Neutrophil (primary cell): ENCODE measurements at regions not wholly inside any gene's neighbourhood (a gene's known extent, or its start where the extent isn't known, plus 50 kb on each side); places are given as distances from the start of the nearest gene placed in this dataset.

Source experiments
- H3K27ac ChIP-seq: fragments of 200-600 bp; sonication (generic); 2 replicates; pipeline ENCODE4 v1.5.1; 2016; ENCODE audit warnings: mild to moderate bottlenecking, moderate library complexity
- H3K27me3 ChIP-seq: fragments of 200-600 bp; sonication (generic); 2 replicates; pipeline ENCODE4 v1.6.0; 2016; ENCODE audit warnings: mild to moderate bottlenecking
- H3K36me3 ChIP-seq: fragments of 200-600 bp; sonication (generic); 2 replicates; pipeline ENCODE4 v1.5.1; 2017
- H3K4me1 ChIP-seq, 2 experiments: fragments of 200-600 bp in 1 of 2; sonication (generic) in 1 of 2; 1 replicate in 1 of 2; 2 replicates in 1 of 2; pipeline versions ENCODE4 v1.5.1 to v1.6.1; 2013 to 2016; ENCODE audit warnings: low read depth in 1 of 2, low read length in 1 of 2, mild to moderate bottlenecking in 1 of 2, moderate library complexity in 1 of 2; ENCODE audit not compliant: control insufficient read depth in 1 of 2, insufficient read depth in 1 of 2
- H3K4me3 ChIP-seq, 2 experiments: fragments of 200-600 bp in 1 of 2; sonication (generic) in 1 of 2; 1 replicate in 1 of 2; 2 replicates in 1 of 2; pipeline ENCODE4 v1.5.1; 2013 to 2016; ENCODE audit warnings: low read depth in 1 of 2, low read length in 1 of 2, mild to moderate bottlenecking in 1 of 2, moderate library complexity in 1 of 2
- H3K9me3 ChIP-seq: fragments of 200-600 bp; sonication (generic); 2 replicates; pipeline ENCODE4 v1.5.1; 2016
- TF ChIP-seq, protein P1 (sequence below): fragments of 200-600 bp; sonication (generic); IDR thresholded peaks from 2 replicates; pipeline ENCODE4 v1.5.1; 2016; ENCODE audit warnings: antibody characterized with exemption

DNA sequence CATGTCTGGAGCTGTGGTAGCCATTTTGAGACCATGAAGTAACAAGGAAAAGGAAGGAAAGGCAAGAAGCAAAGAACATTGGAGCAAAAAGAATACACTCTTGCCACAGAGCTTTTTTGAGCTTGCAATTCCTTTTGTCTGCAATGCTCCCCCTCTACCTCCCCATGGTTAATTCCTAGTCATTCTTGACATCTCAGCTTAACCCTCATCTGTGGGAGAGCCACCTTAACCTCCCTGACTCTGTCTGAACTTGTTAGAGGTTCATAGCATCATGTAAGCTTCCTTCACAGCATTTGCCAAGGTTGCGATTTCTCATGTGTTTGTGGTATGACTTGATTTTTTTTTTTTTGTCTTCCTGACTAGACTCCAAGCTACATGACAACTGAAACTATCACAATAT lies 564.1 kb upstream of the PLXNA2 start:
- Histone ChIP-seq H3K4me3 (no peak overlapping the region), H3K36me3 (no peaks in the 10 kb centered on the region), H3K9me3 (no peaks in the 10 kb centered on the region), H3K27me3 (no peaks in the 10 kb centered on the region), H3K27ac (no peak overlapping the region), H3K4me1 (no peaks in the 10 kb centered on the region)
- TF ChIP-seq, protein P1, sequence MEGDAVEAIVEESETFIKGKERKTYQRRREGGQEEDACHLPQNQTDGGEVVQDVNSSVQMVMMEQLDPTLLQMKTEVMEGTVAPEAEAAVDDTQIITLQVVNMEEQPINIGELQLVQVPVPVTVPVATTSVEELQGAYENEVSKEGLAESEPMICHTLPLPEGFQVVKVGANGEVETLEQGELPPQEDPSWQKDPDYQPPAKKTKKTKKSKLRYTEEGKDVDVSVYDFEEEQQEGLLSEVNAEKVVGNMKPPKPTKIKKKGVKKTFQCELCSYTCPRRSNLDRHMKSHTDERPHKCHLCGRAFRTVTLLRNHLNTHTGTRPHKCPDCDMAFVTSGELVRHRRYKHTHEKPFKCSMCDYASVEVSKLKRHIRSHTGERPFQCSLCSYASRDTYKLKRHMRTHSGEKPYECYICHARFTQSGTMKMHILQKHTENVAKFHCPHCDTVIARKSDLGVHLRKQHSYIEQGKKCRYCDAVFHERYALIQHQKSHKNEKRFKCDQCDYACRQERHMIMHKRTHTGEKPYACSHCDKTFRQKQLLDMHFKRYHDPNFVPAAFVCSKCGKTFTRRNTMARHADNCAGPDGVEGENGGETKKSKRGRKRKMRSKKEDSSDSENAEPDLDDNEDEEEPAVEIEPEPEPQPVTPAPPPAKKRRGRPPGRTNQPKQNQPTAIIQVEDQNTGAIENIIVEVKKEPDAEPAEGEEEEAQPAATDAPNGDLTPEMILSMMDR = no peak

DNA sequence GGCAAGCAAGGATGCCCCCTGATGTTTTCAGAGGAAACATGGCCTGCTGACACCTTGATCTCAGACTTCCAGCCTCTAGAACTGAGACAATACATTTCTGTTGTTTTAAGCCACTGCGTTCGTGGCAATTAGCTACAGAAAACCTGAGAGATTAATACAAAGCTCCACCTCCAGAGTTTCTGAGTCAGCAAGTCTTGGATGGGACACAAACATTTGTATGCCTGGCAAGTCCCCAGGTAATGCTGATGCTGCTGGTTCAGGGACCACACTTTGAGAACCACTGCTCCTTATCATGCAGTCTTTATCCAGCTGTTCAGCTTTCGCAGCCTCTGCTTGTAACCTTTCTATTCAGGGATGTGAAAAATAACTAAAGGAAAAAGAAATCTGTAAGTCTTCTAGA lies 565.7 kb upstream of the PLXNA2 start:
- Histone ChIP-seq H3K4me3 (no peak overlapping the region), H3K4me1 (no peaks in the 10 kb centered on the region), H3K27ac (no peak overlapping the region), H3K36me3 (no peaks in the 10 kb centered on the region), H3K27me3 (no peaks in the 10 kb centered on the region), H3K9me3 (no peaks in the 10 kb centered on the region)
- TF ChIP-seq, protein P1 = no peak

DNA sequence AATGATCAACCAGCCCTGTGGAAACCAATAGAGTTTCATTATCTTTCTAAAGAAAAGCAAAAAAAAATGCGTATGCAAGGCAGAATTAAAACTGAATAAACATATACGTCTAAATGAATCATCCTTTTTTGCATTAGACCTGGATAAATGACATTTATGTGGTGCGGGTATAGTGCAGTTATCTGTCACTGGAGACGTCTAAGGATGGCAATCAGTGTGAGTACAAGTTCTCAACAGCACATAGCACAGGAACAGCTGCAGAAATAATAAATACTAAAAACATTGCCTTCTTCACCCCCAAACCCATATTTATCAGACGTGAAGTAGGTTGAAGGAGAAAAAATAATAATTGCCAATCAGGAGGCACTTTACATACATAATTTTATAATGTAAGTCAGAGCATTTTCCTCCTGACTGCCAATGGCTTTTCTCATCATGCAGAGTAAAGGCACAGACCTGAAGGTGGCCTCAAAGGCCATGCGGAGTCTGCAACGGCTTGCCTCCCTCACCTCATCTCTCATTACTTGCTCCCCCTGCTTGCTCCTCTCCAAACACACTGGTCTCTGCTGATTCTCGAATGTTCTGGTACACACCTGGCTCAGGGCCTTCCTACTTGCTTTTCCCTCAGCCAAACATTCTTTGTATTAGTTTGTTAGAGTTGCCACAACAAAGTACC lies 574.7 kb upstream of the PLXNA2 start:
- Histone ChIP-seq H3K27ac (no peak overlapping the region), H3K4me3 (no peak overlapping the region), H3K4me1 (no peaks in the 10 kb centered on the region), H3K36me3 (no peaks in the 10 kb centered on the region), H3K9me3 (no peaks in the 10 kb centered on the region), H3K27me3 (no peaks in the 10 kb centered on the region)
- TF ChIP-seq, protein P1 = no peak

DNA sequence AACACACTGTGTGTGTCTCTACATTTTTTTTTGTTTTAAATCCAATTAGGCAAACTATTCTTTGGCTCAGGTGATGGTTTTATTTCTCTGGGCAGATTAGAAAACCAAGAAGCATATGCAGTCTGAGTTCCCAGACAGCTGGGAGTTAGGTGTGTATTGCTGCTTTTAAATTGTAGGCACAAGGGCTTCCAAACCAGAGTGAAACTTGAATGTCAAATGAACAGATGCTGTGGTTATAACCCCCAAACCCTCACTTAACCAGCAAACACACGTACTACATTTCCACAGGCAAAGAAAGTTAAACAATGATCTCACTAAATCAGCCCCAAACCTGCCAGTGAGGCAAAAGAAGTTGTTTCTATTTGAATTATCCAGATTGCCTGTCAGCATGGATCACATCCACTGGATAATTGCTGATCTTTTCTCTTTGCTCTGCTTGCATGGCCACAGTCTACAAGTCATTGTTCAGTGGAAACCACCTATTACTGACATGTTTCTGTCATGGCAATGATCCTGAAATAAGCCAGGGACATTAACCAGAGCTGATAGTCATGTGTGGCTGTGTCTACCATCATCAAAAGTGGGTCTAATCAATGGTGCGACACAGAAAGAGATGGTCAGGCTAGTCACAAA lies 576.5 kb upstream of the PLXNA2 start:
- Histone ChIP-seq H3K4me1 (no peaks in the 10 kb centered on the region), H3K4me3 (no peak overlapping the region), H3K9me3 (no peaks in the 10 kb centered on the region), H3K27ac (no peak overlapping the region), H3K36me3 (no peaks in the 10 kb centered on the region), H3K27me3 (no peaks in the 10 kb centered on the region)
- TF ChIP-seq, protein P1 = no peak

DNA sequence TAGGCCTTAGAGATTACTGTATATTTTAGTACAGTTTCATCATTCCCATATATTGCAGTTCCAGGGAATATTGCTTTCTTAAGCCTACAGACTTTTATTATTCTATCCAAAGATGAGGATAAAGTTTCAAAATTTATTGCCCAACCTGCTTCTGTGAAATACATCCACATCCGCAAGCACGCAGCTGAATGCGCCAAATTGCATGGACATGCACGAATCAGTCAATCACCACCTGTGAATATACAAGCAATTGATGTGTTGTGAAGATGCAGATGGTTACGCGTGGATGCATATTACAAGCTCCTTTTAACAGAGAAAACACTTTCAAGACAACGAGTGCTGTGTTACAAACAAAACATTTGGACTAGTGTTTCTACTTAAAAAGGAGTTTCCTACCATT lies 577.8 kb upstream of the PLXNA2 start:
- H3K9me3 ChIP-seq = no peaks in the 10 kb centered on the region

More for the DNA sequence above, 577.8 kb upstream of the PLXNA2 start:
- Histone ChIP-seq H3K36me3 (no peaks in the 10 kb centered on the region), H3K27ac (no peak overlapping the region), H3K4me1 (no peaks in the 10 kb centered on the region), H3K4me3 (no peak overlapping the region), H3K27me3 (no peaks in the 10 kb centered on the region)
- TF ChIP-seq, protein P1 = no peak
